IPS-20b (cell line): ENCODE measurements at regions not wholly inside any gene's neighbourhood (a gene's known extent, or its start where the extent isn't known, plus 50 kb on each side); places are given as distances from the start of the nearest gene placed in this dataset.

ENCODE experiments used
- H3K27ac ChIP-seq: one replicate; pipeline ENCODE4 v1.5.1; 2013; ENCODE audit warnings: low read length
- H3K27me3 ChIP-seq: 2 replicates; pipeline ENCODE4 v1.6.1; 2013; ENCODE audit warnings: mild to moderate bottlenecking, low read length, inconsistent platforms; ENCODE audit not compliant: insufficient read depth
- H3K36me3 ChIP-seq: 2 replicates; pipeline ENCODE4 v1.6.1; 2013; ENCODE audit warnings: low read depth, mild to moderate bottlenecking, inconsistent platforms, low read length, moderate library complexity; ENCODE audit not compliant: insufficient read depth
- H3K4me1 ChIP-seq: 2 replicates; pipeline ENCODE4 v1.6.1; 2013; ENCODE audit warnings: mild to moderate bottlenecking, control low read depth, inconsistent platforms, low read length, moderate library complexity; ENCODE audit not compliant: insufficient read depth
- H3K4me3 ChIP-seq: 2 replicates; pipeline ENCODE4 v1.5.1; 2013; ENCODE audit warnings: mild to moderate bottlenecking, low read length, inconsistent platforms
- H3K9ac ChIP-seq: 2 replicates; pipeline ENCODE4 v1.6.1; 2013; ENCODE audit warnings: low read depth, mild to moderate bottlenecking, inconsistent platforms, low read length, moderate library complexity
- H3K9me3 ChIP-seq: 2 replicates; pipeline ENCODE4 v1.6.1; 2013; ENCODE audit warnings: mild to moderate bottlenecking, low read depth, low read length, inconsistent platforms; ENCODE audit not compliant: insufficient read depth

- no peak overlapping the region for H3K4me3 ChIP-seq
- no peaks in the 10 kb centered on the region for H3K36me3 ChIP-seq
- H3K4me1 ChIP-seq = no peaks in the 10 kb centered on the region
- H3K27ac ChIP-seq = no peak overlapping the region
- no peak overlapping the region for H3K9ac ChIP-seq
- no peaks in the 10 kb centered on the region for H3K9me3 ChIP-seq
- H3K27me3 ChIP-seq = no peaks in the 10 kb centered on the region
These were observed 248.1 kb upstream of the BCHE start for GRCh38 chr3:166085164-166085856.

DNA sequence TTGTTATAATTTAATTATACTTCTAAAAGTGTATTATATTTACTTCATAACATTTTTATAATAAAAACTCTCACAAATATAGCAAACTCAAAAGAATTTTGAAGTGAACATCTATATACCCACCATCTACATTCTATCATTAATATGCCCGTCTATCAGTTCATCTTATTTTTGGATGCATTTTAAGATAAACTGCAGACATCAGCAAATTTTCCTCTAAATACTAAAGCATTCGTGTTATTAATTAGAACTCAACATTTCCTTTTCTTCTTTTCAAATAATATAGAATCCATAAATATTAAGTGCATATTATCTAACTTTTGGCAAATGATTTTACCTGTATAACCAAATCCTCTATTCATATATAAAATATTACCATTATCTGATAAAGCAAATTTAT, 242.9 kb upstream of the BCHE start:
- H3K9me3 ChIP-seq = no peaks in the 10 kb centered on the region
- H3K4me3 ChIP-seq = no peak overlapping the region
- no peaks in the 10 kb centered on the region for H3K27me3 ChIP-seq
- no peaks in the 10 kb centered on the region for H3K36me3 ChIP-seq
- no peaks in the 10 kb centered on the region for H3K4me1 ChIP-seq
- H3K9ac ChIP-seq = no peak overlapping the region
- H3K27ac ChIP-seq = no peak overlapping the region

GRCh38 chr3:166071831-166072230, 234.6 kb upstream of the BCHE start:
- peaks cover 13% of the 10 kb centered on the region; the same call in 1 of the 2 replicates for H3K4me1 ChIP-seq
- H3K27ac ChIP-seq = no peak overlapping the region
- no peaks in the 10 kb centered on the region for H3K9me3 ChIP-seq
- H3K27me3 ChIP-seq = no peaks in the 10 kb centered on the region
- no peak overlapping the region for H3K9ac ChIP-seq
- H3K36me3 ChIP-seq = no peaks in the 10 kb centered on the region
- no peak overlapping the region for H3K4me3 ChIP-seq

DNA sequence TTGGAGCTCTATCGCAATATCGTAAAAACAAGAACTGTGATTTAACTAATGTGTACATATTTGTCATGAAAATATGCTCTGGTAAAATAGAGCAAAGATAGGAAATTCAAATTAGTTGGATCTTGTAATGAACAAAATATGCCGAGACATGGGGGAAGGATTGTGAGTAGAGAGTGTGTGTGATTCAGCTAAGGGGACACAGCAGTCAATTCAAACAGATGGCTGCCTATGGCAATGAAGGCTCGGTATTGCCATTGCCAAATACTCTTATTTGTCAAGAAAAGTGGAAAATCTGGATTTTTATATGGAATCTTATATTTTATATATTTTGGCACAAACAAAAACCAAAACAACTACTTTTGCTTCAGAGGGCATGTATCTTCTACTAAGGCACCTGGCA, 227.3 kb upstream of the BCHE start:
- H3K9me3 ChIP-seq = no peaks in the 10 kb centered on the region
- peaks cover 7% of the 10 kb centered on the region; the same call in 1 of the 2 replicates for H3K4me1 ChIP-seq
- H3K9ac ChIP-seq = no peak overlapping the region
- no peaks in the 10 kb centered on the region for H3K27me3 ChIP-seq
- H3K36me3 ChIP-seq = no peaks in the 10 kb centered on the region
- H3K4me3 ChIP-seq = no peak overlapping the region
- H3K27ac ChIP-seq = no peak overlapping the region

GRCh38 chr3:166060789-166061479, 223.7 kb upstream of the BCHE start:
- Histone ChIP-seq H3K27ac (no peak overlapping the region), H3K36me3 (no peaks in the 10 kb centered on the region), H3K4me3 (no peak overlapping the region), H3K9me3 (no peaks in the 10 kb centered on the region), H3K4me1 (no peaks in the 10 kb centered on the region), H3K27me3 (no peaks in the 10 kb centered on the region), H3K9ac (no peak overlapping the region)

- no peaks in the 10 kb centered on the region for H3K4me1 ChIP-seq
- no peaks in the 10 kb centered on the region for H3K36me3 ChIP-seq
- H3K4me3 ChIP-seq = no peak overlapping the region
- H3K27me3 ChIP-seq = no peaks in the 10 kb centered on the region
- H3K9me3 ChIP-seq = peaks cover 6% of the 10 kb centered on the region; the same call in 1 of the 2 replicates
- H3K27ac ChIP-seq = no peak overlapping the region
- H3K9ac ChIP-seq = no peak overlapping the region
These were observed 215.2 kb upstream of the BCHE start for GRCh38 chr3:166052440-166052839.

- Histone ChIP-seq H3K4me3 (no peak overlapping the region), H3K9ac (no peak overlapping the region), H3K9me3 (peaks cover 3% of the 10 kb centered on the region; the same call in 1 of the 2 replicates), H3K36me3 (no peaks in the 10 kb centered on the region), H3K27me3 (no peaks in the 10 kb centered on the region), H3K27ac (no peak overlapping the region), H3K4me1 (no peaks in the 10 kb centered on the region)
These were observed 192.3 kb upstream of the BCHE start for GRCh38 chr3:166029507-166029906.

GRCh38 chr3:166013073-166013679, 176.0 kb upstream of the BCHE start:
- Histone ChIP-seq H3K4me3 (no peak overlapping the region), H3K27me3 (no peaks in the 10 kb centered on the region), H3K4me1 (no peaks in the 10 kb centered on the region), H3K9me3 (no peaks in the 10 kb centered on the region), H3K9ac (no peak overlapping the region), H3K27ac (no peak overlapping the region), H3K36me3 (no peaks in the 10 kb centered on the region)

DNA sequence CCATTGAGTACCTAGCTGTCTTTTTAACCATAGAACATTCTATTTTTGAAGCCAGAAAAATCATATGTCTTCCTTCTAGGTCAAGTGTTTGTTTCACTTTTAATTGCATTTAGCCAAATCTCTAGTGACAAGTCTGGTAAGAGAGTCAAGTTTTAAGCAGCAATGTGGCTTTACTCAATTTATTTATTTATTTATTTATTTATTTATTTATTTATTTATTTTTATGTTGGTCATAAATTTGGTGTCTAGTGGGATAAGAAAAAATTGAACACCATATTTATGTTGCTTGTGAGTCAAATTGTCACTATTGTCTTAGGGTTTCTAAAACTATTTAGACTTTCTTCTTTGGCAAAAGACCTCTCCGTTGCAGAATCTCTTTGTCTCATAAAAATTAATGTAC, 174.5 kb upstream of the BCHE start:
- H3K9ac ChIP-seq = no peak overlapping the region
- H3K9me3 ChIP-seq = no peaks in the 10 kb centered on the region
- no peaks in the 10 kb centered on the region for H3K36me3 ChIP-seq
- H3K27me3 ChIP-seq = no peaks in the 10 kb centered on the region
- no peaks in the 10 kb centered on the region for H3K4me1 ChIP-seq
- no peak overlapping the region for H3K27ac ChIP-seq
- H3K4me3 ChIP-seq = no peak overlapping the region

- H3K27ac ChIP-seq = no peak overlapping the region
- no peaks in the 10 kb centered on the region for H3K4me1 ChIP-seq
- H3K9me3 ChIP-seq = no peaks in the 10 kb centered on the region
- H3K4me3 ChIP-seq = no peak overlapping the region
- H3K27me3 ChIP-seq = no peaks in the 10 kb centered on the region
- no peak overlapping the region for H3K9ac ChIP-seq
- H3K36me3 ChIP-seq = no peaks in the 10 kb centered on the region
These were observed 167.9 kb upstream of the BCHE start for GRCh38 chr3:166005126-166005525.

- no peak overlapping the region for H3K27ac ChIP-seq
- no peaks in the 10 kb centered on the region for H3K27me3 ChIP-seq
- no peak overlapping the region for H3K9ac ChIP-seq
- H3K9me3 ChIP-seq = no peaks in the 10 kb centered on the region
- no peaks in the 10 kb centered on the region for H3K36me3 ChIP-seq
- H3K4me3 ChIP-seq = no peak overlapping the region
- no peaks in the 10 kb centered on the region for H3K4me1 ChIP-seq
These were observed 157.1 kb upstream of the BCHE start for GRCh38 chr3:165994293-165994692.

DNA sequence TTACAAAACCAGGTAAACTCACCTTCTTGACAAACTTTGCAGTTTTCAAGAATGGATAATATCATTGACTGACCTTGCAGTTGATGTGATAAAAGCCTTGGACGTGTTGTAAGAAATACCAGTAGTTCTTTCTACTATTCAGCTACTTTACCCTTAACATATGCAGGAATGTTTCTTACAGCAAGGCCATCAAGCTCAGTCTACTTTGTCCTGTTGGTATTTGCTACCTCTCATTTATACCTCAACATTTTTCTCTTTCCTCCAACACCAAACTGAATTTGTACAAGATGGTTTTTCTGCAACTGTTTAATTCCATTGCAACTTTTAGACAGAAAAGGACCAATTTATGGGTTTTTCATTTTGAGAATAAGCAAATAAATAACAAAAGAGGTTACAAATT, 147.4 kb upstream of the BCHE start:
- H3K4me3 ChIP-seq = 0 out of 2 replicates have a peak overlapping the region, but pooled peaks have one; percentile 15

More for the DNA sequence above, 147.4 kb upstream of the BCHE start:
- no peaks in the 10 kb centered on the region for H3K9me3 ChIP-seq
- H3K27ac ChIP-seq = no peak overlapping the region
- peaks cover 25% of the 10 kb centered on the region for H3K4me1 ChIP-seq
- no peaks in the 10 kb centered on the region for H3K36me3 ChIP-seq
- 0 out of 2 replicates have a peak overlapping the region, but pooled peaks have one; percentile 3 for H3K9ac ChIP-seq
- H3K27me3 ChIP-seq = no peaks in the 10 kb centered on the region
